ENCODE measurements at regions not wholly inside any gene's neighbourhood (a gene's known extent, or its start where the extent isn't known, plus 50 kb on each side); places are given as distances from the start of the nearest gene placed in this dataset.

DNA sequence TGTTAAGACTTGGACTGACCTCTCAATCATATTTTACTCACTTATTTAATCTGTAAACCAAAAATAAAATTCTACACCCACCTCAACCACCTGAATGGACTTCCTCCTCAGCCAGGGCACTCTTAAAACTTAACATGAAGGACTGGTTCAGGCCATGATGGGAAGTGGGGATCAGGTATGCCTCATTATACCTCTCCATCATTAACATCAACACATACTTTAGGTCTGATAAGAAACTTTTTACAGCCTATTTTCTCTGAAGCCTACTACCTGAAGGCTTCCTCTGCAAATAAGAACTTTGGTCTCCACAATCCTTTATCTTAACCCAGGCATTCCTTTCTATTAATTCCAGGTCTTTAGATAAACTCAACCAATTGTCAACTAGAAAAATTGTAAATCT is 390.0 kb downstream of the AASDHPPT start:
- no peak for DNase-seq (ENCODE audit: extremely low read depth in 1 of 11, low read depth in 9 of 11, low spot score in 4 of 11)

- DNase-seq (ENCODE audit: extremely low read depth in 1 of 11, low read depth in 9 of 11, low spot score in 4 of 11), result no peak
These were observed 390.6 kb downstream of the AASDHPPT start for GRCh38 chr11:106468086-106468485.

GRCh38 chr11:106468531-106468930 is 391.1 kb downstream of the AASDHPPT start:
- no peak for DNase-seq (ENCODE audit: extremely low read depth in 1 of 11, low read depth in 9 of 11, low spot score in 4 of 11)

DNA sequence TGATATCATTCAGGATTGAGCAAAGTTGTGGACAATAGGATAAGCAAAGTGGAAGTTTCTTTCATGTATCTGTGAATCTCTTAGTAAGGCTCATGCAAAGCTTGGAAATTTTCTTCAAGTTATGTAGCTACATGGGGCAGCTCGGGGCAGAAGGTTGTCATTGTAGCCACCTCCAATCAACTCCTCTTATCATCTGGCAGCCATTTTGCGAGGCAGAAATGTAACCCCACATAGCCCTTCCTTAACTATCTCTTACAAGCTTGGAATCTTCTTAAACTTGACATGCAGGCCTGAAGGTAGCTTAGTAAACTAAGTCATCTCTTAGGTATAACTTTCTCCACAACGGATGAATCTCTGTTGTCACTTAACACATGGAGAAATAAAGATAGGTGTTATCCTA is 392.8 kb downstream of the AASDHPPT start:
- DNase-seq (ENCODE audit: extremely low read depth in 1 of 11, low read depth in 9 of 11, low spot score in 4 of 11), result no peak

DNA sequence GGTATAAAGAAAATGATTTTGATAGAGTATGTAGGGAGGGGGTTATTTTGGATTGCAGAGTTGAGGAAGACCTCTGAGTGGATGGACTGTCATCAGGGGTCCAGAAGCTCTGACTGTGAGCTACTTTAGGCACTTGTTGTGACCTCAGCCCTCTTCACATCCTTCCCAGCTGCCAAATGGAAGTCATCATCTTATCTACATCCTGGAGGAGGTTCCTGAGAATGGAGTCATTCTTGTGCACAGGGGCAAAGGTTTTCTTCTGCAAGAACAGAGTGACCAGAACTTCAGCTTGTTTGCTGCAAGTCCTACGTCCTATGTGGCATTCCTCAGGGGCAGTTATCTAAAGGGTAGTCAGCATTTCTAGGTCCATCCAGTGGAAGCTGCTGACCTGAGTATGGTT is 393.8 kb downstream of the AASDHPPT start:
- no peak for DNase-seq (ENCODE audit: extremely low read depth in 1 of 11, low read depth in 9 of 11, low spot score in 4 of 11)

DNA sequence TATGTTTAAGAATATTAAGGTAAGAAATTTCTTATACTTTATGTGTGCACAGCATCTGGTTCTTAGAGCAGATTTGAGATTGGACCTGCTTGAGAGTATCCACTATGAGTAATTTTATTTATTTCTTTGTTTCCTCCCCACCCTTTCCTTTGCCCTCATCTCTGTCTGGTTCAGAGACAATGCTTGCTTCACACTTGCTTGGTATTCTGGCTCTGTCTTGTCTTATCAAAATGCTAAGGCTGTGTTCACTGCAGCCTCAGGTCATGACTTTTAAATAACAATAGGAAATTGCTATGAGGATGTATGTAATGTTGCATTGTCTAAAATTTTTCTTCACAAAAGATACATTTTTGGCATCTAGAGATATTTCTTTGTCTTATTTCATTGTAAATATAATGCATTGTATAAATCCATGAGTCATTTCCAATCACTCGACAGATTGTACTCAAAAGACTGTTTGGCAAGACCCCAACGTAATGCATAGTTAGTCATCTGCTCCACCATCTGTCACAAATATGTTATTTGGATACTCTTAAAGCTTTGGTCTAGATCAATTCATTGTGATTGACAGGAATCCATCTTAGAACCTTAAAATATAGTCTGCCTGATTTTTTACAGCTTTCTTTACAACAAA is 395.7 kb downstream of the AASDHPPT start:
- no peak for DNase-seq (ENCODE audit: extremely low read depth in 1 of 11, low read depth in 9 of 11, low spot score in 4 of 11)

GRCh38 chr11:106474274-106474673 is 396.8 kb downstream of the AASDHPPT start:
- DNase-seq (ENCODE audit: extremely low read depth in 1 of 11, low read depth in 9 of 11, low spot score in 4 of 11), result no peak

DNA sequence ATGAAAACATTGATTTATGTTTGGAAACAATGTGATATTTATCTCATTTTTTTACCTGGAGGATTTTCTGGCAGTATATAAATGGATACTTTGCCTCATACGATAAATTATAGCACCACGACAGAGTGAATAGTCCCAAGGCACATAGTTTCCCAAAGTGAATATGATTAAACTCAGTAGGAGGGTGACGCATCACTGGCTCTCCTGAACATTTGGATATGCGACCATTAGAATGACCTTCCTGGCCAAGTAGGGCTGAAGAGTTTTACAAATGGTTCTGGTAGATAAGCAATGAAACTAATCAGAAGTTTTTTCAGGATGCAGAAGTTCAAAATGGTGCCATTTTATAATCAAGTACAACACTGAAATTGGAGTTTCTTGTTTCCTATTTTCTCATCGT is 397.7 kb downstream of the AASDHPPT start:
- no peak for DNase-seq (ENCODE audit: extremely low read depth in 1 of 11, low read depth in 9 of 11, low spot score in 4 of 11)

DNA sequence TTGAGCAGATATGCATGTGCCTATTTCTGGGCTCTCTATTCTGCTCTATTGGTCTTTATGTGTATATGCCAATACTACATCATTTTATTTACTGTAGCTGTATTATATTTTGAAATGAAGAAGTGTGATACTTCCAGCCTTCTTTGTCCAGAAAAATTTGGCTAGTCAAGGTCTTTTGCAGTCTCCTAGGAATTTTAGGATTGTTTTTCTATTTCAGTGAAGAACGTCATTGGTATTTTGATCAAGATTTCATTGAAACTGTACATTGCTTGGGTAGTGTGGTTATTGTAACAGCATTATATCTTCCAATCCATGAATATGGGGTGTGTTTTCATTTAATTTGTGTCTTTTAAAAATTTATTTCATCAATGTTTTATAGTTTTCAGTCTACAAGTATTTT is 400.3 kb downstream of the AASDHPPT start:
- DNase-seq (ENCODE audit: extremely low read depth in 1 of 11, low read depth in 9 of 11, low spot score in 4 of 11), result no peak

GRCh38 chr11:106479646-106480045 is 402.2 kb downstream of the AASDHPPT start:
- no peak for DNase-seq (ENCODE audit: extremely low read depth in 1 of 11, low read depth in 9 of 11, low spot score in 4 of 11)

DNA sequence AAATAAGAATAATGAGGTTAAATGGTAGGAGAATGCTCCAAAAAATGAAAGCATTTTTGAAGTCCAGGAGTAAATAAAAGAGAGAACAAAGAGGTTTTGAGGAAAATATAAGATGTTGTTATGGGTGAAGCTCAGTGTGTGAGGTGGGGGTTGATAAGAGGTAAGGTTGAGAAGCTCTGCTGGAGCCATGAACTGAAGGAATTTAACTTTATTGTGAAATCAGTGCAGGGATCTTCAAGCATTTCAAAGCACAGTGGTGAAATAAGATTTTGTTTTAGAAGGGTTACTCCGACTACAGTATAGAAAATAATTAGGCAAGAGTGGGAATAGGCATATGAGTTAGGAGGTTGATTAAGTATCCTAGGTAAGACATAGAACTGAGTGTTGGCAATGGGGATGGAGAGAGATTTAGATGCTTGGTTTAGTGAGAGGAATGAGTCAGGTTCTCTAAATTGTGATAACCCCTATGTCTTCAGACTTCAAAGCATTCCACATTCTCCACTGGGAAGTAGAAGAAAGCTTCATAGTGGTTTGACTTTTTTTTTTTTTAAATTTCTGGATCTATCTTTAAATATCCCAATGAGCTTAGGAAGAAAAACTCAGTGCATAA is 403.2 kb downstream of the AASDHPPT start:
- DNase-seq (ENCODE audit: extremely low read depth in 1 of 11, low read depth in 9 of 11, low spot score in 4 of 11), result no peak

DNA sequence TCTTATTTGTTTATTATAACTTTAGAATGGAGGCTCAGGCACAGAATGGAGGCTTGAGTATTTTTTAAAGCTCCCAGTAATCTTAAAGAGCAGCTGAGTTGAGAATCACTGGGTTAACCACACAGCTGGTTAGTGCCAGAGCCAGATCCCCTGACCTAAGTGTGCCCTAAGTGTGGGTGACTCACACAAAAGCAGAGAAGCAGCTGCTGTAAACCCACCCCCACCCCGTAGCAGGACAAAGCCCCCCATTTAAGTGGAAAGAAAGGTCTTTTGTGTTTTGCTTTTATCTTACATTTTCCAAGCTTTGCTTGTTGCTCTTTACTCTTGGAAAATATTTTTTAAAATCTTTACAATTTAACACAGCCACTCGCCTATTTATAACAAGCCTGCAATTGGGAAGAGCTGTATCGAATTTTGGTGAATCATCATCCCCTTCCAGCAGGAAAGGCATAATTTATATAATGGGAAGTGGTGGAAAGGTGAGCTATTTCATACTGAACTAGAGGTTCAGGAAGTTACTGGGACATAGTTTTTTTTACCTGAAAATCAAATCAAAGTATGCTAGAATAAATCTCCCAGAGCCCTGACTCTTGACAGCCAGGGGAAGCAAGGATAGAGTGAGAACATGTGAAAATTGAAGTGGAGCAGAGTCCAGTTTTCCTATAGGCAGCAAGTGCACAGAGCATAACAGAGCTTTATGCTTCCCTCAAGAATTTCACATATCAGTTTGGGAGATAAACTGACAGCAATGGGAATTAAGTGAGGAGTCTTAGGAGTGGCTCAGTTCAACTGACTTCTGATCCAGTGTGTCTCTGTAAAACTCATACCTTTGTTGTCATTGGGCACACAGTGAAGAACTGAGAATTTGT is 405.7 kb downstream of the AASDHPPT start:
- DNase-seq (ENCODE audit: extremely low read depth in 1 of 11, low read depth in 9 of 11, low spot score in 4 of 11), result no peak

GRCh38 chr11:106491751-106492150 is 414.3 kb downstream of the AASDHPPT start:
- no peak for DNase-seq (ENCODE audit: extremely low read depth in 1 of 11, low read depth in 9 of 11, low spot score in 4 of 11)

DNA sequence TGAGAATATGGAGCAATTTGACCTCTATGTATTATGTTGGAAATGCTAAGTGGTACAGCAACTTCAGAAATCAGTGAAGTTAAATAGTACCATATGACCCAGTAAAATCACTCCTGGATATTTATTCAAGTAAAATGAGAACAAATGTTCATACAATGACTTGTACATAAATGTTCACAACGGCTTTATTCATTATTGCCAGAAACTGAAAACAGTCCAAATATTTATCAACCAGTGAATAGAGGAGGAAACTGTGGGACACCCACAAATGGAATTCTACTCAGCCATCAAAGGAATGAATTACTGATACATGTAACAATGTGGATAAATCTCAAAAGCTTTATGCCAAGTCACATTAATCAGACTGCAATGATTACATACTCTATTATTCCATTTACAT is 416.3 kb downstream of the AASDHPPT start:
- DNase-seq (ENCODE audit: extremely low read depth in 1 of 11, low read depth in 9 of 11, low spot score in 4 of 11), result no peak

DNA sequence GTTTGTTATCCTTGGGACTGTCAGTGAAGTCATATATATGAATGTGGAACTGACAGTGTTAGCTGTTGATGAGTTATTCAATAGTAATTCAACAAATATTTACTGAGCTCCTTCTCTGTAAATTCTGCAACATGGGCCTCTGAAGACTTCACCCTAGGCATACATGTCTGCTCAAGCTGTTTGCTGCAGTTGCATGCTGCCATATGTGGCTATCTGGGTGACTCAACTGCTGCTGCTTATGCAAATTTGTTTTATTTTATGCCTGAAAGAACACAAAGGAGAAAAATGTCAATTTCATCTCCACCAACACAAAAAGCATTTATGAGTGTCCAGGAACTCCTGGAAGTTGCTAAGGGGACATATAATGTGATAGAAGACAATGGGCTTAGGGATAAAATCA is 417.6 kb downstream of the AASDHPPT start:
- no peak for DNase-seq (ENCODE audit: extremely low read depth in 1 of 11, low read depth in 9 of 11, low spot score in 4 of 11)

GRCh38 chr11:106496677-106497076 is 419.2 kb downstream of the AASDHPPT start:
- DNase-seq (ENCODE audit: extremely low read depth in 1 of 11, low read depth in 9 of 11, low spot score in 4 of 11), result no peak

- no peak for DNase-seq (ENCODE audit: extremely low read depth in 1 of 11, low read depth in 9 of 11, low spot score in 4 of 11)
These were observed 419.9 kb downstream of the AASDHPPT start for GRCh38 chr11:106497321-106497720.

DNA sequence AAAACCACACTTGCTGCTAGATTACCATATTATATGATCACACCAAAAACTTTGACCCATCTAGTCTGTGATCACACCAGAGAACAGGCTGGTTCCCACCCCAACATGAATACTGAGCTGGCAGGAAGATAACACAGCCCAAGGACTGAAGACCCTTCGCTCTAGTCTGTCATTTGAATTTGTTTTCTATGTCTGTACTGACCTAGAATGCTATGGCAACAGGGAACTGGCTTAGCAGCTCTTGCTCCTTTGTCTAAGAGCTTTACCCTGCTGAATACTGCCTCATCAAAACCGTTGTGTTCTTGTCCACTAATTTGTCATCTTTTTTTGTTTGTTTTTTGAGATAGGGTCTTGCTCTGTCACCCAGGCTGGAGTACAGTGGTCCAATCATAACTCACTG is 420.4 kb downstream of the AASDHPPT start:
- DNase-seq (ENCODE audit: extremely low read depth in 1 of 11, low read depth in 9 of 11, low spot score in 4 of 11), result no peak

- DNase-seq (ENCODE audit: extremely low read depth in 1 of 11, low read depth in 9 of 11, low spot score in 4 of 11), result peak in 6 of 11 donors; percentile 13 to 50 (median 20)
These were observed 426.4 kb downstream of the AASDHPPT start for GRCh38 chr11:106503901-106504300.

GRCh38 chr11:106507645-106508306 is 430.3 kb downstream of the AASDHPPT start:
- DNase-seq (ENCODE audit: extremely low read depth in 1 of 11, low read depth in 9 of 11, low spot score in 4 of 11), result no peak
